Right lobe of liver (tissue), 6 donors: ENCODE measurements at regions not wholly inside any gene's neighbourhood (a gene's known extent, or its start where the extent isn't known, plus 50 kb on each side); places are given as distances from the start of the nearest gene placed in this dataset.

Experiments
- ATAC-seq, 4 donors: fragments of 200-7000 bp; cut with Tn5 transposase; one replicate each; pipeline ENCODE4 v1.9.1; 2020; ENCODE audit warnings: mild to moderate bottlenecking in 4 of 4, moderate library complexity in 4 of 4
- DNase-seq, 3 donors: peaks; one replicate each; pipeline ENCODE4 v3.0.0-alpha.2; 2020
- H3K27ac ChIP-seq, 3 donors: fragments of 200-600 bp; one replicate each; pipeline ENCODE4 v1.8.0; 2022
- H3K27me3 ChIP-seq, 2 donors: fragments of 200-600 bp; one replicate each; pipeline ENCODE4 v1.8.0; 2022
- H3K36me3 ChIP-seq, 4 donors: fragments of 200-600 bp; sonication (generic) in 1 of 4; one replicate each; pipeline versions ENCODE4 v1.5.1 to v1.8.0; 2017 to 2022; ENCODE audit warnings: control low read depth in 1 of 4
- H3K4me1 ChIP-seq, 4 donors: fragments of 200-600 bp; sonication (generic) in 1 of 4; one replicate each; pipeline versions ENCODE4 v1.5.1 to v1.8.0; 2017 to 2022; ENCODE audit warnings: control low read depth in 1 of 4
- H3K4me3 ChIP-seq, 3 donors: fragments of 200-600 bp; one replicate each; pipeline ENCODE4 v1.8.0; 2022
- H3K9me3 ChIP-seq, 4 donors: fragments of 200-600 bp; sonication (generic) in 1 of 4; one replicate each; pipeline versions ENCODE4 v1.5.1 to v1.8.0; 2017 to 2022; ENCODE audit warnings: control low read depth in 1 of 4
- POLR2A ChIP-seq: fragments of 450-650 bp; IDR thresholded peaks from one replicate; pipeline ENCODE4 v1.6.1; 2017; ENCODE audit warnings: antibody characterized with exemption, mild to moderate bottlenecking
- WGBS: methylation state at CpG from one replicate; pipeline ENCODE4 v1.1.6; 2018; ENCODE audit warnings: low coverage, low lambda C conversion rate; ENCODE audit not compliant: insufficient coverage; ENCODE audit errors: missing lambda C conversion rate; 5-methylcytosine and 5-hydroxymethylcytosine counted together
- intact Hi-C, 2 donors: fragments of 100-400 bp; cut with DNase I; formaldehyde crosslinking; loops; one replicate each; pipeline versions ENCODE4 v1.11.2 to v1.14.1; 2022
- TF ChIP-seq, protein P1 (sequence below), 4 donors: fragments of 200-600 bp in 3 of 4; fragments of 450-650 bp in 1 of 4; IDR thresholded peaks; one replicate each; pipeline versions ENCODE4 v1.5.1 to v1.8.0; 2016 to 2022; ENCODE audit warnings: antibody characterized with exemption in 4 of 4, mild to moderate bottlenecking in 2 of 4
- donor health status: DM: no; HTN: yes; CAD: no.
- donor health status: DM: no; HTN: no; CAD: no.
- donor health status: DM: no; HTN: no; CAD: no.
- donor health status: DM: no; HTN: yes; CAD: no.
- donor health status: DM: no; HTN: yes; CAD: no.

DNA sequence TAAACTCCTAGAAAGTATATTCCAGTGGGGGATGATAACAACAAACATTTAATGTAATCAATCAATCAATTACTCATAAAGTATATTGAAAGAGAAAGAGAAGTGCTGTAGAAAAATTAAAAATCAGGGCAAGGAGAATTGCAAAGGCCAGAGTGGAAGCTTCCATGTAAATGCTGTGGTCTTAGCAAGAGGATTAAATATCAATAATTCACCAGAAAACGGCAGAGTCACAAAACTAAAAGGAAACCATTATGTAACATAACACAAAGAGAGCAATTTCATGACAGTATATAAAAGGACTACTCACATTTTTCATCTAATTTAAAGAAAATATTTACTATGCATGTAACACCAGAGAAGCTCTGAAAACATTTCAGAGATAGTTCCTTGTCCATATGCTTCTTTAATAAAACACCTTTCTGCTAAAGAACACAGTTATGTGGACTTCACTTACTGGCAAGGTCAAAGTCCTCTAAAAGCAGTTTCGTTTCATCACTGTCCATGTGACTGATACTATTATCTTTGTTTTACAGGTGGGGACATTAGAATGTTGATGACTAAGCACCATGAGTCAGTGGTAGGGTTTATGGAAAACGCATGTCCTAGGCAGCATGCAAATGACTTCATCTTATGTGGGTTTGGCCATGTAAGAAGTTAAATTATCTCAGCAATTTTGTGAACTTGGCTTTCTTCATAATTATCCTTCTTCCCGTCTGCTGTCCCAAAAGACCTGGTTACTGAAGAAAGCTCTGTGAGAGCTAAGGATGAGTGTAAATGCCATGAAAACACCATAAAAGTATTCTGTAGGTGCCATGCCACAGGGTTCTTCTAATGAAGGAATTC lies 185.8 kb upstream of the TENT5A start:
- DNase-seq (no peak), ATAC-seq (peak; percentile 74 to 89 (median 84))
- TF ChIP-seq, protein P1, sequence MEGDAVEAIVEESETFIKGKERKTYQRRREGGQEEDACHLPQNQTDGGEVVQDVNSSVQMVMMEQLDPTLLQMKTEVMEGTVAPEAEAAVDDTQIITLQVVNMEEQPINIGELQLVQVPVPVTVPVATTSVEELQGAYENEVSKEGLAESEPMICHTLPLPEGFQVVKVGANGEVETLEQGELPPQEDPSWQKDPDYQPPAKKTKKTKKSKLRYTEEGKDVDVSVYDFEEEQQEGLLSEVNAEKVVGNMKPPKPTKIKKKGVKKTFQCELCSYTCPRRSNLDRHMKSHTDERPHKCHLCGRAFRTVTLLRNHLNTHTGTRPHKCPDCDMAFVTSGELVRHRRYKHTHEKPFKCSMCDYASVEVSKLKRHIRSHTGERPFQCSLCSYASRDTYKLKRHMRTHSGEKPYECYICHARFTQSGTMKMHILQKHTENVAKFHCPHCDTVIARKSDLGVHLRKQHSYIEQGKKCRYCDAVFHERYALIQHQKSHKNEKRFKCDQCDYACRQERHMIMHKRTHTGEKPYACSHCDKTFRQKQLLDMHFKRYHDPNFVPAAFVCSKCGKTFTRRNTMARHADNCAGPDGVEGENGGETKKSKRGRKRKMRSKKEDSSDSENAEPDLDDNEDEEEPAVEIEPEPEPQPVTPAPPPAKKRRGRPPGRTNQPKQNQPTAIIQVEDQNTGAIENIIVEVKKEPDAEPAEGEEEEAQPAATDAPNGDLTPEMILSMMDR (IDR thresholded peaks at IDR 0.05), result no peak
- peak; percentile 86 for TF ChIP-seq POLR2A
- Histone ChIP-seq H3K4me1 (peaks cover 0 to 7% (median 0%) of the 10 kb centered on the region in 4 donors), H3K9me3 (no peaks in the 10 kb centered on the region), H3K27ac (peak overlapping the region; percentile 69 to 95 (median 78)), H3K27me3 (no peaks in the 10 kb centered on the region), H3K36me3 (no peaks in the 10 kb centered on the region), H3K4me3 (peak overlapping the region; percentile 21 to 33 (median 26))
- WGBS, result 17% methylated on average over 4 of the region's 4 CpGs
- intact Hi-C loops, result no loop called here

DNA sequence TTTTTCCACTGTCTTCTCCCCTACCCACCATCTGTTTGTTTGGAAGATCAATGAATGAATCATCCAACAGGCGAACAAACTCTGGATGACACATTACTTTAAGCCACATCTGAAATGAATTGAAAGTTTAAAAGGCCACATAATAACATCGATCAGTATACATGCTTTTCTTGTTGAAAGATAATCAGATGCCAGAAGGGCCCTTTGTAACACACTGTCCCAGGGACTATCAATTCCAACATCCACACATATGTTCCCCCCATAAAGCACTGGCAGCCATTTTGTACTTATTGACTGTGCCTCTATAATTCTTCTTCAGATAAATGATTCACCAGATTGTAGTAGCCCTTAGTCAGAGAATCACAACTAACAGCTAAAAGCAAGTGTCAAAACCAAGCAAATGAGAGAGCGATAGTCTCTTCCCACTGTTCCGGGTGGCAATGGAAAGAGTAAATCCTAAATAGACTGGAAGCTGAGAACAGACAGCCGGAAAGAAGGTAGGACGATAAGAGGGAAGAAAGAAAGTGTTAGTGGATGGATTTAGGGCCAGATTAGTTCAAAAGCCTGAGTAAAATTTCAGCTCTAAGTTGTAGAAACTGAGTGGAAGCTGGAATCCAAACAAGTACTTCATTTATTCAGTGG lies 184.9 kb upstream of the TENT5A start:
- peak overlapping the region; percentile 69 to 95 (median 78) for H3K27ac ChIP-seq
- WGBS, result 25% methylated on average over 6 of the region's 6 CpGs

DNA sequence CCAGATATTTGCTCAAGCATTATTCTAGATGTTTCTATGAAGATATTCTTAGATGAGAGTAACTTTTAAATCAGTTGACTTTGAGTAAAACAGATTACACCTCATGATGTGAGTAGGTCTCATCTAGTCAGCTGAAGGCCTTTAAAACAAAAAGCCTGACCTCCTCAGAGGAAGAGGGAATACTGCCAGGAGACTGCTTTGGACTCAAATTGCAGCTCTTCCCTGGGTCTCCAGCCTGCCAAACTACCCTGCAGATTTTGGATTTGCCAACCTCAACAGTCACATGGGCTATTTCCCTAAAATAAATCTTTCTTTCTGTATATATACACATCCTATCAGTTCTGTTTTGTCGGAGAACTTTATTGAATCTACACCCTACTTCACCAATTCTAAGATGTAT lies 182.5 kb upstream of the TENT5A start:
- no peaks in the 10 kb centered on the region for H3K9me3 ChIP-seq
- peaks cover 0 to 7% (median 0%) of the 10 kb centered on the region in 4 donors for H3K4me1 ChIP-seq
- H3K27me3 ChIP-seq, result no peaks in the 10 kb centered on the region
- no peak overlapping the region for H3K27ac ChIP-seq
- no peak for TF ChIP-seq POLR2A
- TF ChIP-seq, protein P1 (IDR thresholded peaks at IDR 0.05), result no peak
- intact Hi-C loops, result no loop called here
- 73% methylated on average over 1 of the region's 1 CpG for WGBS
- ATAC-seq (no peak), DNase-seq (no peak)
- no peak overlapping the region for H3K4me3 ChIP-seq
- H3K36me3 ChIP-seq, result no peaks in the 10 kb centered on the region

More for the DNA sequence above, 184.9 kb upstream of the TENT5A start:
- H3K4me3 ChIP-seq, result peak overlapping the region; percentile 21 to 33 (median 26)
- H3K9me3 ChIP-seq, result no peaks in the 10 kb centered on the region
- intact Hi-C loops, result no loop called here
- H3K4me1 ChIP-seq, result peaks cover 0 to 7% (median 0%) of the 10 kb centered on the region in 4 donors
- DNase-seq (no peak), ATAC-seq (peak; percentile 18 to 67 (median 64))
- H3K27me3 ChIP-seq, result no peaks in the 10 kb centered on the region
- TF ChIP-seq POLR2A, result peak; percentile 71
- TF ChIP-seq, protein P1 (IDR thresholded peaks at IDR 0.05), result no peak
- no peaks in the 10 kb centered on the region for H3K36me3 ChIP-seq

DNA sequence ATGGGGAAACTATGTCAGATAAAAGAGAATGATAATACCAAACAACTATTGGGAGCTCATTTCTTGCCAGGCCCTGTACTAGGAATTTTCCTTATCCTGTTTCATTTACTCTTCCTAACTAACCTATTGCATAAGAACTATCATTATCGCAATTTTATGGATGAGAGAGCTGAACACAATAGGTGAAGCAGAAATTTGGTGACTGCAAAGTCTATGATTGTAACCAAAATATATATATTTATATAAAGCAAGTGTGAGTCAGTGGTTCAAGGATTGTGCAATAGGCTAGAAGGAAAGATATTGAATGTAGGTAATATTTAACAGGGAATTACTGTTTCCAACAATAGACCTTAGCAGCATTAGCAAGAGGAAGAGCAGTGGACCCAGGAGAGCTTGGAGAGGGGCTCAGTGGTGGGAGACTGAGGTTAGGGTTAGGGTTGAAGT lies 181.1 kb upstream of the TENT5A start:
- H3K27me3 ChIP-seq, result no peaks in the 10 kb centered on the region
- peaks cover 0 to 3% (median 0%) of the 10 kb centered on the region in 4 donors for H3K4me1 ChIP-seq
- 7% methylated on average over 1 of the region's 1 CpG for WGBS
- DNase-seq (no peak), ATAC-seq (peak in 3 of 4 donors; percentile 35 to 48 (median 46))
- H3K27ac ChIP-seq, result no peak overlapping the region
- no peaks in the 10 kb centered on the region for H3K9me3 ChIP-seq
- intact Hi-C loops, result no loop called here
- no peaks in the 10 kb centered on the region for H3K36me3 ChIP-seq
- no peak overlapping the region for H3K4me3 ChIP-seq
- TF ChIP-seq, protein P1 (IDR thresholded peaks at IDR 0.05), result no peak
- no peak for TF ChIP-seq POLR2A
